Inflammatory macrophage treated with lipopolysaccharide for 1 hour (primary cell): ENCODE measurements at regions not wholly inside any gene's neighbourhood (a gene's known extent, or its start where the extent isn't known, plus 50 kb on each side); places are given as distances from the start of the nearest gene placed in this dataset.
A peak's percentile ranks its signal among the peaks of the same experiment; 100 is the strongest.
"Not testable (repeated sequence)": the region's sequence is repeated elsewhere in the genome, so short reads cannot be mapped to it uniquely, and the experiment has no call there.

Experiments used
- DNase-seq, 2 donors: peaks; one replicate each; pipeline ENCODE4 v3.0.0-alpha.2; 2020 to 2022

DNA sequence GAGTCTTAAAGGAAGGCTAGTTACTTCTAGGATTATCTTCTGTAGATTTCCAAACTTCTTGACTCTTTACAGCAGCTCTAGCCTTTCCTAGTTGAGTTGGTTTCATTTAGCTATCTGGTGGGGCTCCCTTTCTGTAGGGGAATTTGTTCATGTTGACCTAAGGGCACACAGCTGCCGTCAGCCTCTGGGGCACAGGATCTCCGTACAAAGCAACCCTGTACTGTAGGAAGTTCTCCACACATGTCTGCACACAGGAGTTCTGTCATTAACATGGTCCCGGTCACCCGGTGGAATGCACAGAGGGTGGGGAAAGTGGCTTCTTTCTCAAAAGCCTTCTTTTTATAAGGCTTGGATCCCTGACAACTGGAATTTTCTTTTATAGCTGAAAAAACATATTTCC is 88.7 kb upstream of the TNIK start:
- peak in 1 of 2 donors; percentile 66 for DNase-seq

- DNase-seq: peak; percentile 68 to 80
These were observed 83.6 kb upstream of the TNIK start for GRCh38 chr3:171543759-171544300.

- no peak for DNase-seq
These were observed 82.8 kb upstream of the TNIK start for GRCh38 chr3:171542976-171543375.

GRCh38 chr3:171541647-171542046 is 81.4 kb upstream of the TNIK start:
- no peak for DNase-seq

DNA sequence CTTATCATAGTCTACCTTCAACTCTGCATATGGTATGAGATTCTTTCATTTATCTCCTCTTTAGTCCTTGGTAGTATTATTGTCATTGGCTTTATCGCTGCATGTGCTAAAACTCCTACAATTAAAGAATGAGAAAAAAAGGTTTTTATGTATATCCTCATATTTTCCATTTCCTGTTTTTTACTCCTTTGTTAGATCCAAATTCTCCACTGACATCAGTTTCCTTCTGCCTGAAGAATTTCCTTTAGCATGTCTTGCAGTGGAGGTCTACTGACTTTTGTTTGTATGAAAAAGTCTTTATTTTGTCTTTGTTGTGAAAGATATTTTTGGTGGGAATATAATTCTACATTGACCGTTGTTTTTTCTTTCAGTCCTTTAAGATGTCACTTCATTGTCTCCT is 81.0 kb upstream of the TNIK start:
- no peak for DNase-seq

GRCh38 chr3:171535799-171536198 is 75.6 kb upstream of the TNIK start:
- DNase-seq: no peak

- no peak for DNase-seq
These were observed 74.9 kb upstream of the TNIK start for GRCh38 chr3:171535133-171535532.

DNA sequence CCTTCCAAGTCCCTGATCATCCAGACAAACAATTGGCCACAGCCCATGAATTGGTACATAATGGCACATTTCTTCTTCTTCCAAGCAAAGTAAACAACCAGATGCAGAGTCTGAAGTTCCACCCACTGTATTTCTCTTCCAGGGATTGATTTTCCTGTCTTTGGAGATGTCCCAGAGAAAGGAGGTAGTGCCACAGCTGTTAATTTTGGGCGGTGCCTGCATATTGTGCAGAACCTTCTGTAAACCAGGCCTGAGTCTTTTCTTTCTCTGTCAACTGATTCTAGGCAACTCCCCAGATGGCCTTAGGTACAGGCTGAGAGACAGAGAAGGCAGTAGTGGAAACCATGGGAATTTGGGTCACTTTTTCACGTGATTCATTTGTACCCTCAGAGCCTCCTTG is 73.5 kb upstream of the TNIK start:
- DNase-seq: no peak

DNA sequence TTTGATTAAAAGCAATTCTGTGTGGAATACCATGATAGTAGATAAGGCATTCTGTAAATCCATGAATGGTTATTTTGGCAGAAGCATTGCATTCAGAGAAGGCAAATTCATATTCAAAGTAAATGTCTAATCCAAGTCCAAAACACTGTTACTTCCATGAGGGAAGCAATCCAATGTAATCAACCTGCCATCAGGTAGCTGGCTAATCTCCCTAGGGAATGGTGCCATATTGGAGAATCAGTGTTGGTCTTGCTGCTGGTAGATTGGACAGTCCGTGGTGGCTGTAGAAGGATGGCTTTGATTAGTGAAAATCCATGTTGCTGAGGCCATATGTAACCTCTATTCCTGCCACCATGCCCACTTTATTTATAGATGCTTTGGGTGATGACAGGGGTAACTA is 72.1 kb upstream of the TNIK start:
- DNase-seq: no peak

DNA sequence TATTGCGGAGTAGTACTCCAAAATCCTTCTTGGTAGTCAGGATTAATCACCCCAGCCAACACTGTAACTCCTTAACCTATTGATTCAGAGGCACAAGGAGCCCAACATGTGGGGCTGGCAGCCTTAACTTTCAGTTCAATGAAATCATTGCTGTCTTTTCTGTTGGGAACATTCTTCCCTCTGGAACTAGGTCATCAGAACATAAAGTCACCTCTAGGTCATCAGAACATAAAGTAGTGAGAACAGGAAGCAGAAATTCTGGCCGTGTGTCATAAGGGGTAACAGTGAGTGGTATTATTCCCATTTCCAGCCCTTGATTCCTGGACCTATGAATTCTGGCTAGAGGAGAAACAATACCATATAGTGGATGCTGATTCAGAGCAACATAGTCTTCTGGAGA is 71.5 kb upstream of the TNIK start:
- DNase-seq: no peak

- DNase-seq: no peak
These were observed 67.9 kb upstream of the TNIK start for GRCh38 chr3:171528102-171528501.

DNA sequence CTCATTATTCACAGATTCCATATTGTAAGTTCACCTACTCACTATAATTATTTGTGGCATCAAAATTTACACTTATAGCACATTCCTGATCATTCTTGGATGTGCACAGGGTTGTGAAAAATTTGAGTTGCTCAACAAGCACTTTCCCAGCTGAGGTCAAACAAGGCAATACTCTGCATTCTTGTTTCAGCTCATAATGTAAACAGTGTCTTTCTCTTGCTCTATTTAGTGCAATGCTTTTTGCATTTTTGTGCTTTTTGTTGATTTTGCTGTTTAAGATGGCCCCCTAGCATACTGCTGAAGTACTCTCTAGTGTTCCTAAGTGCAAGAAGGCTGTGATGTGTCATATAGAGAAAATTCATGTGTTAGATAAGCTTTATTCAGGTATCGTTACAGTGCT is 66.7 kb upstream of the TNIK start:
- no peak for DNase-seq

DNA sequence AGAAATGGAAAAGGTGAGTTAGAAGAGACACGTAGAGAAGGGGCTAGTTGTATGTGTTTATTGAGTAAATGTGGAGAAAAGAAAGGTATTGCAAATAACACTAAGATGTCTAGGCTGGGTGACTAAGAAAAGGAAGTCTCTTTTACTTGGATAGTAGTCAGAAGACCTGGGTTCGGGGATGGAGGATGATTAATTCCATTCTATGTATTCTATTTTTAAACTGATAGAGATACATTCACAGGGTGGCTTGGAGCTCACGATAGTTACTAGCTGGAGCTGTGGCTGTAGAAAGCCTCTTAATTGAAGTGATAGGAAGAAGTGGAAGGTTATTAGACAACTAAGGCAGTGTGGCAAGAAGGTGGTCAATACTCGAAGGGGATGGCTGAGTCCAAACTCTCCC is 65.9 kb upstream of the TNIK start:
- DNase-seq: no peak

DNA sequence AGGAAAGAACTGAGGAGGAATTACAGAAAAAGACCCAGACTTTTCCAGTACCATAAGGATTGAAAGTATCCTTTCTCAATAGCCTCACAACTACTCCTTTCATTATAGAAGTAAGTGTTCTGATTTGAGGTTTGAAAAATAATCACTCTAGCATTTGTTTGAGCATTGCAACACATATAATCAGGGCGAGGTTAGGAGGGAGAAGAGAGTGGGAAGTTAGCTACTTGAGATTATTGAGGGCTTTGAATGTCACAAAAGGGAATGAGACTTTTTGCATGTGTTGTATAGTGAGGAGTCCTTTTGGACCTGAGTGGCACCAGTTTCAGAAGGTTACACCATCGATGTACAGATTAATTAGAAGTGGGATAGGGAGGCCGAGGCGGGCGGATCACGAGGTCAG is 65.2 kb upstream of the TNIK start:
- no peak for DNase-seq

DNA sequence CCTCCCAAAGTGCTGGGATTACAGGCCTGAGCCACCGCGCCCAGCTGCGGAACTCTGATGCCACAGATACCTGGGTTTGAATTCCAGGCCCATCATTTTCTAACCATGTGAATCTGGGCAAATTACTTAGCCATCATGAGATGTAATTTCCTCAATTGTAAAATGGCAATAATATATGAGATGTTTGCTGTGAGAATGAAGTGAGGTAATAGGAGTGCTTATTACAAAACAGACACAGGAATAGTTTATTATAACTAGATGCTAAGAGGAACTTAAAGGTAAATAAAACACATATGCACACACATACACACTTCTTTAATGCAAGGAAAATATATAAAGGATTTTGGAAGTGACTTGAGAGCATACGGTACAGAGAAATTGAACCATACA is 64.7 kb upstream of the TNIK start:
- DNase-seq: peak in 1 of 2 donors; percentile 63

- peak; percentile 56 to 86 for DNase-seq
These were observed 62.4 kb upstream of the TNIK start for GRCh38 chr3:171522651-171523050.

GRCh38 chr3:171519423-171519822 is 59.2 kb upstream of the TNIK start:
- not testable (repeated sequence) for DNase-seq

GRCh38 chr3:171516765-171517164 is 56.6 kb upstream of the TNIK start:
- DNase-seq: no peak

DNA sequence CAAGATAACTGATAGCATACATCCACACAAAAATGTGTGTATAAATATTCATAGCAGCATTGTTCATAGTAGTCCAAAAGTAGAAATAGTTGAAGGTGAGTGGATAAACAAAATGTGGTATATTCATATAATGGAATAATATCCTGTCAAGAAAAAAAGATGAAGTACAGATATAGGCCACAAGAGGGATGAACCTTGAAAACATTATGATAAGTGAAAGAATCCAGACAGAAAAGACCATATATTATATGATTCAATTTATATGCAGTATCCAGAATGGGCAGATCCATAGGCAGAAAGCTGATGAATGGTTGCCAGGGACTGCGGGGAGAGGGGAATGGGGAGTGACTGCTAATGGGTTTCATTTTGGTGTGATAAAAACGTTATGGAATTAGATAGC is 54.3 kb upstream of the TNIK start:
- DNase-seq: peak; percentile 13 to 43

GRCh38 chr3:171511450-171511849 is 51.2 kb upstream of the TNIK start:
- no peak for DNase-seq
